BLaER1 treated with 17β-estradiol and CSF1 and Interleukin-3, amounts not matched to agents 10 nM and 100 nM (cell line): ENCODE measurements at regions not wholly inside any gene's neighbourhood (a gene's known extent, or its start where the extent isn't known, plus 50 kb on each side); places are given as distances from the start of the nearest gene placed in this dataset.
A peak's percentile ranks its signal among the peaks of the same experiment; 100 is the strongest.

Experiments
- H3K27ac ChIP-seq, 11 experiments: shearing (Covaris generic); formaldehyde crosslinking; 2 replicates each; pipeline ENCODE4 v1.8.1; 2022
- H3K27me3 ChIP-seq, 11 experiments: shearing (Covaris generic); formaldehyde crosslinking; 2 replicates each; pipeline ENCODE4 v1.8.1; 2022
- H3K36me3 ChIP-seq, 11 experiments: shearing (Covaris generic); formaldehyde crosslinking; 2 replicates each; pipeline ENCODE4 v1.8.1; 2022
- H3K4me1 ChIP-seq, 10 experiments: shearing (Covaris generic); formaldehyde crosslinking; 2 replicates each; pipeline ENCODE4 v1.8.1; 2022
- H3K4me2 ChIP-seq, 11 experiments: shearing (Covaris generic); formaldehyde crosslinking; 2 replicates each; pipeline ENCODE4 v1.8.1; 2022
- H3K4me3 ChIP-seq, 10 experiments: shearing (Covaris generic); formaldehyde crosslinking; 2 replicates each; pipeline ENCODE4 v1.8.1; 2022
- H3K9ac ChIP-seq, 11 experiments: shearing (Covaris generic); formaldehyde crosslinking; 2 replicates each; pipeline ENCODE4 v1.8.1; 2022
- H3K9me3 ChIP-seq, 11 experiments: shearing (Covaris generic); formaldehyde crosslinking; replicated peaks in 1 of 11; 2 replicates each; pipeline ENCODE4 v1.8.1; 2022
- H4K20me1 ChIP-seq, 11 experiments: shearing (Covaris generic); formaldehyde crosslinking; 2 replicates each; pipeline ENCODE4 v1.8.1; 2022
- Cebpa-rat ChIP-seq, 11 experiments: shearing (Covaris generic); IDR thresholded peaks; 2 replicates each; pipeline ENCODE4 v1.8.1; 2022

- H3K4me1 ChIP-seq: no peaks in the 10 kb centered on the region; a peak in 1 of 20 replicates
- H3K9me3 ChIP-seq: peaks cover 0 to 7% (median 6%) of the 10 kb centered on the region in 11 experiments; a peak in 14 of 22 replicates
- H3K4me2 ChIP-seq: no peak overlapping the region
- no peak overlapping the region for H3K4me3 ChIP-seq
- no peak overlapping the region for H3K27ac ChIP-seq
- H3K36me3 ChIP-seq: no peaks in the 10 kb centered on the region
- H3K27me3 ChIP-seq: no peaks in the 10 kb centered on the region
- TF ChIP-seq Cebpa-rat (IDR thresholded peaks at IDR 0.05): no peak
- no peak overlapping the region for H3K9ac ChIP-seq
- no peaks in the 10 kb centered on the region for H4K20me1 ChIP-seq
Measured at GRCh38 chr3:24650839-24651238, 156.2 kb upstream of the THRB start.

DNA sequence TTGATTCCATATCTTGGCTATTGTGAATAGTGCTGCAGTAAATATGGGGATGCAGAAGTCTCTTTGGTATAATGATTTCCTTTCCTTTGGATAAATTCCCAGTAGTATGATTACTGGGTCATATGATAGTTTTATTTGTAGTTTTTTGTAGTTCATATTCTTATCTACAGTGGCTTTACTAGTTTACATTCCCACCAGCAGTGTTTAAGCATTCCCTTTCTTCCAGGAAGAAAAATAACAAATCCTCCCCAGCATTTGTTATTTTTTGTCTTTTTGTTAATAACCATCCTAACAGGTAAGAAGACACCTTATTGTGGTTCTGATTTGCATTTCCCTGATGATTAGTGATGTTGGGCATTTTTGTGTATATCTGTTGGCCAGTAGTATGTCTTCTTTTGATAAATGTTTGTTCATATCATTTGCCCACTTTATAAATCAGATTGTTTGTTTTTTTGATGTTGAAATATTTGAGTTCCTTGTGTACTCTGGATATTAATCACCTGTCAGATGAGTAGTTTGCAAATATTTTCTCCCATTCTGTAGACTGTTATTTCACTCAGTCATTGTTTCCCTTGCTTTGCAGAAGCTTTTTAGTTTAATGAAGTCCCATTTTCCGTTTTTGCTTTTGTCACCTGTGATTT, 163.3 kb upstream of the THRB start:
- Histone ChIP-seq H3K9me3 (peaks cover 0 to 17% (median 11%) of the 10 kb centered on the region in 11 experiments; a peak in 14 of 22 replicates), H3K9ac (no peak overlapping the region), H4K20me1 (no peaks in the 10 kb centered on the region), H3K4me1 (peaks cover 6 to 23% (median 12%) of the 10 kb centered on the region in 10 experiments; a peak in 17 of 20 replicates), H3K4me3 (no peak overlapping the region), H3K36me3 (no peaks in the 10 kb centered on the region), H3K27me3 (no peaks in the 10 kb centered on the region), H3K27ac (no peak overlapping the region), H3K4me2 (no peak overlapping the region)
- no peak for TF ChIP-seq Cebpa-rat (IDR thresholded peaks at IDR 0.05)

DNA sequence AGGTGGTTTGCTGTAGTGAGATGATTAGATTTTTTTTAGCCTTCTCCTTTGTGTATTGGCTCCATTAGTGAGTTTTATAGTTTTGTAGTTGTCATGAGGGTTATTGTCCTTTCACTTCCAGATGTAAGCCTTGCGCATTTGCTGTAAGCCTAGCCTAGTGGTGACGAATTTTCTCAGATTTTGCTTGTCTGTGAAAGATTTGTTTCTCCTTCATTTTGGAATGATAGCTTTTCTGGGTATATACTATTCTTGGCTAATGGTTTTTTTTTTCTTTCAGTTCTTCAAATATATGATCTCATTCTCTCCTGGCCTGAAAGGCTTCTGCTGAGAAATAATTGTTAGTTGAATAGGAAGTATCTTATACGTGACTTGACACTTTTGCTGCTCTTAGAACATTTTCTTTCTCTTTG, 166.5 kb upstream of the THRB start:
- Histone ChIP-seq H3K27me3 (no peaks in the 10 kb centered on the region), H3K36me3 (no peaks in the 10 kb centered on the region), H3K27ac (peak overlapping the region in 4 of 11 experiments; percentile 24 to 43 (median 39); a peak in 7 of 22 replicates), H3K9ac (peak overlapping the region in 1 of 11 experiments; percentile 4; a peak in 1 of 22 replicates), H3K9me3 (peaks cover 0 to 7% (median 2%) of the 10 kb centered on the region in 11 experiments; a peak in 12 of 22 replicates), H3K4me1 (peaks cover 6 to 23% (median 12%) of the 10 kb centered on the region in 10 experiments; a peak in 17 of 20 replicates), H3K4me2 (peak overlapping the region in 9 of 11 experiments; percentile 17 to 67 (median 54); a peak in 14 of 22 replicates), H4K20me1 (no peaks in the 10 kb centered on the region), H3K4me3 (no peak overlapping the region)
- no peak for TF ChIP-seq Cebpa-rat (IDR thresholded peaks at IDR 0.05)

- no peak for TF ChIP-seq Cebpa-rat (IDR thresholded peaks at IDR 0.05)
- Histone ChIP-seq H3K4me1 (peaks cover 6 to 23% (median 12%) of the 10 kb centered on the region in 10 experiments; a peak in 17 of 20 replicates), H3K27ac (0 out of 22 replicates have a peak overlapping the region, but pooled peaks of 1 of the 11 experiments have one; percentile 1), H3K4me2 (peak overlapping the region in 4 of 11 experiments; percentile 15 to 63 (median 36); a peak in 7 of 22 replicates), H3K27me3 (no peaks in the 10 kb centered on the region), H3K36me3 (no peaks in the 10 kb centered on the region), H3K4me3 (no peak overlapping the region), H3K9me3 (no peaks in the 10 kb centered on the region; a peak in 1 of 22 replicates), H3K9ac (no peak overlapping the region), H4K20me1 (no peaks in the 10 kb centered on the region)
Measured at GRCh38 chr3:24662449-24663345, 168.0 kb upstream of the THRB start.

GRCh38 chr3:24663406-24663805, 168.8 kb upstream of the THRB start:
- Histone ChIP-seq H3K36me3 (no peaks in the 10 kb centered on the region), H3K4me2 (no peak overlapping the region), H3K9me3 (no peaks in the 10 kb centered on the region; a peak in 1 of 22 replicates), H3K4me3 (no peak overlapping the region), H3K27ac (no peak overlapping the region), H3K4me1 (peaks cover 6 to 23% (median 12%) of the 10 kb centered on the region in 10 experiments; a peak in 17 of 20 replicates), H3K27me3 (no peaks in the 10 kb centered on the region), H3K9ac (no peak overlapping the region), H4K20me1 (no peaks in the 10 kb centered on the region)
- TF ChIP-seq Cebpa-rat (IDR thresholded peaks at IDR 0.05): no peak

- no peaks in the 10 kb centered on the region for H3K9me3 ChIP-seq
- H3K4me3 ChIP-seq: no peak overlapping the region
- H3K9ac ChIP-seq: no peak overlapping the region
- no peak overlapping the region for H3K27ac ChIP-seq
- H4K20me1 ChIP-seq: no peaks in the 10 kb centered on the region
- H3K4me2 ChIP-seq: no peak overlapping the region
- H3K27me3 ChIP-seq: no peaks in the 10 kb centered on the region
- no peak for TF ChIP-seq Cebpa-rat (IDR thresholded peaks at IDR 0.05)
- H3K36me3 ChIP-seq: no peaks in the 10 kb centered on the region
- no peaks in the 10 kb centered on the region for H3K4me1 ChIP-seq
Measured at GRCh38 chr3:24668039-24668438, 173.4 kb upstream of the THRB start.

DNA sequence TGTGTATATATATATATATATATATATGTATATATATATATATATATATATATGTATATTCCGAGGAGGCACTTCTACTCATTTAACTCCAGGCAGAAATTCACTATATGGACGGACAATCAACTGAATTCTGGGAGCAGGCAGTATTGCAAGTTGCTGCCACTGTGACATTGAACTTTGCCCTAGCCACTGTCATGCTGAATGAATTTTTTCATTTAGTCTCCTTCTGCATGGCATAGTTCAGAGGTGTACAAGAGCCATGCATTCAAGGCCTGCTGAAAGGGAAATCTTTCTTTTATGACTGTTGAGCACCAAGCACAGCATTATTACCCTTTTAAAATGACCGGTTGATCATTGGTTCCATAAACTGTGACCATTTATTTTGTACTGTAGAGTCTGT, 176.2 kb upstream of the THRB start:
- no peaks in the 10 kb centered on the region for H3K36me3 ChIP-seq
- no peak overlapping the region for H3K9ac ChIP-seq
- no peaks in the 10 kb centered on the region; a peak in 1 of 22 replicates for H3K27me3 ChIP-seq
- no peak overlapping the region for H3K4me3 ChIP-seq
- peaks cover 0 to 13% (median 2%) of the 10 kb centered on the region in 10 experiments; a peak in 10 of 20 replicates for H3K4me1 ChIP-seq
- no peaks in the 10 kb centered on the region for H4K20me1 ChIP-seq
- TF ChIP-seq Cebpa-rat (IDR thresholded peaks at IDR 0.05): no peak
- no peaks in the 10 kb centered on the region for H3K9me3 ChIP-seq
- H3K4me2 ChIP-seq: no peak overlapping the region
- no peak overlapping the region for H3K27ac ChIP-seq

DNA sequence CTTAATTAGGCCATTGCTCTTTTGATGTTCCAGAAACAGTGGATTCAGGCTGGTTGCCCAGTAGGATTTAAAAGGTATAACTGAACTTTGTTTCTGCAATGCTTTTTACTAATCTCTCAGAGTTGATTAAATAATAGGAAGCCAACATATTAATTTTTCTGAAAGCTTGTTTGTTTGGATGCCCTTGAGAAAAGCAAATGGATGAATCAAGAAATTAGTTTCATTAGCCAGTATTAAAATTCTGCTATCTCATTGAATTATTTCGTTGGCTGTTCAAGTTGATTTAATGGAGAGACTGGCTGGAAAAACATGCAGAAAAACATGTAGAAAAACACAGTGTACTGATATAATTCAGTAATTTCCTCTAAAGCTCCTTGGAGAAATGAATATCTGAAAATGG, 178.9 kb upstream of the THRB start:
- Histone ChIP-seq H3K27me3 (peaks cover 0 to 10% (median 0%) of the 10 kb centered on the region in 11 experiments; a peak in 3 of 22 replicates), H3K4me1 (peaks cover 12 to 41% (median 29%) of the 10 kb centered on the region in 10 experiments)

DNA sequence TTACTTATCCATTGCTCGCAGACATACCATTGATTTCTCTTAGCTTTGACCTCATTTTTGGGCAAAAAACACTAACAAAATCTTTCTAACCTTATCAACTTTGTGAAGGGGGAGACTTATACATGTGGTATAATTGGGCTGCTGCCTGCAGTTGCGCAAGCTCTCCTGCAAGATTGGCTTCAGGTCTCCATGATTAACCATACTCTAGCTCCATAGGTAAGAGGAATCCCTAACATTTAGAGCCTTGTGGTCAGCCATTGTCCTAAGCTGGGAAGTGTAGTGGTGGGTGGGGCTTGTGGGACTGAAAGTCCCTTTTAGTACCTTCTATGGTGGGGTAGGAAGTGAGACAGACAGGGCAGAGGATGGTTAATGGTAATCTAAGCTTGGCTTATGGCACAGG, 179.6 kb upstream of the THRB start:
- H3K27me3 ChIP-seq: peaks cover 0 to 10% (median 0%) of the 10 kb centered on the region in 11 experiments; a peak in 3 of 22 replicates
- H3K4me3 ChIP-seq: no peak overlapping the region
- no peak overlapping the region for H3K9ac ChIP-seq
- no peaks in the 10 kb centered on the region for H3K36me3 ChIP-seq
- peaks cover 19 to 47% (median 35%) of the 10 kb centered on the region in 10 experiments for H3K4me1 ChIP-seq
- peak overlapping the region in 7 of 11 experiments; percentile 6 to 57 (median 34); a peak in 9 of 22 replicates for H3K4me2 ChIP-seq
- H4K20me1 ChIP-seq: no peaks in the 10 kb centered on the region
- no peaks in the 10 kb centered on the region for H3K9me3 ChIP-seq
- H3K27ac ChIP-seq: peak overlapping the region in 6 of 11 experiments; percentile 0 to 22 (median 10); a peak in 4 of 22 replicates
- peak in 9 of 11 experiments; percentile 16 to 80 (median 64); a peak in 13 of 22 replicates for TF ChIP-seq Cebpa-rat (IDR thresholded peaks at IDR 0.05)

More for the DNA sequence above, 178.9 kb upstream of the THRB start:
- no peak for TF ChIP-seq Cebpa-rat (IDR thresholded peaks at IDR 0.05)
- Histone ChIP-seq H3K4me2 (no peak overlapping the region), H3K9ac (no peak overlapping the region), H3K36me3 (no peaks in the 10 kb centered on the region), H4K20me1 (no peaks in the 10 kb centered on the region), H3K4me3 (no peak overlapping the region), H3K27ac (no peak overlapping the region; a peak in 1 of 22 replicates), H3K9me3 (no peaks in the 10 kb centered on the region)
